Neural cell (in vitro differentiated cells): ENCODE measurements at regions not wholly inside any gene's neighbourhood (a gene's known extent, or its start where the extent isn't known, plus 50 kb on each side); places are given as distances from the start of the nearest gene placed in this dataset.

Experiments used
- H2AFZ ChIP-seq: fragments of 200-600, 300-800 bp; sonication (generic), shearing (Covaris generic); 2 replicates; pipeline ENCODE4 v1.6.0; 2014; ENCODE audit warnings: low read depth, mild to moderate bottlenecking, antibody characterized with exemption, low read length, moderate library complexity
- H3F3A ChIP-seq: fragments of 200-600 bp; shearing (Covaris generic); 2 replicates; pipeline ENCODE4 v1.6.1; 2016; ENCODE audit warnings: mild to moderate bottlenecking, moderate library complexity, mixed read lengths, antibody characterized with exemption, low read length; ENCODE audit not compliant: insufficient read depth, poor library complexity, severe bottlenecking
- H3K27ac ChIP-seq: fragments of 200-600, 300-800 bp; sonication (generic), shearing (Covaris generic); 2 replicates; pipeline ENCODE4 v1.5.1; 2014; ENCODE audit warnings: mild to moderate bottlenecking, low read length, moderate library complexity
- H3K27me3 ChIP-seq: fragments of 300-800, 200-600 bp; sonication (generic), shearing (Covaris generic); 2 replicates; pipeline ENCODE4 v1.6.0; 2014; ENCODE audit warnings: mild to moderate bottlenecking, low read depth, low read length, moderate library complexity; ENCODE audit not compliant: insufficient read depth
- H3K36me3 ChIP-seq: fragments of 300-800, 200-600 bp; sonication (generic), shearing (Covaris generic); 2 replicates; pipeline ENCODE4 v1.5.1; 2014; ENCODE audit warnings: mild to moderate bottlenecking, antibody characterized with exemption, low read length, moderate library complexity; ENCODE audit not compliant: insufficient read depth
- H3K4me2 ChIP-seq: fragments of 300-800, 200-600 bp; sonication (generic), shearing (Covaris generic); 2 replicates; pipeline ENCODE4 v1.6.0; 2014; ENCODE audit warnings: mild to moderate bottlenecking, low read length
- H3K4me3 ChIP-seq: fragments of 300-800, 200-600 bp; sonication (generic), shearing (Covaris generic); 2 replicates; pipeline ENCODE4 v1.5.1; 2014; ENCODE audit warnings: mild to moderate bottlenecking, low read length, moderate library complexity
- H3K79me2 ChIP-seq: fragments of 200-600 bp; shearing (Covaris generic); replicated peaks from 2 replicates; pipeline ENCODE4 v1.6.0; 2014; ENCODE audit warnings: mild to moderate bottlenecking, low read length, moderate library complexity; ENCODE audit not compliant: insufficient read depth
- H3K9ac ChIP-seq: fragments of 300-800, 200-600 bp; sonication (generic), shearing (Covaris generic); 2 replicates; pipeline ENCODE4 v1.6.1; 2016; ENCODE audit warnings: mild to moderate bottlenecking, low read length, mixed read lengths
- H3K9me2 ChIP-seq: fragments of 200-600 bp; shearing (Covaris generic); 2 replicates; pipeline ENCODE4 v1.6.1; 2016; ENCODE audit warnings: mild to moderate bottlenecking, low read length, mixed read lengths; ENCODE audit not compliant: insufficient read depth
- H3K9me3 ChIP-seq: fragments of 200-600, 300-800 bp; sonication (generic), shearing (Covaris generic); 2 replicates; pipeline ENCODE4 v1.6.1; 2016; ENCODE audit warnings: mild to moderate bottlenecking, mixed run types, low read length, moderate library complexity, mixed read lengths
- H4K20me1 ChIP-seq: fragments of 200-600 bp; shearing (Covaris generic); 2 replicates; pipeline ENCODE4 v1.6.1; 2016; ENCODE audit warnings: mild to moderate bottlenecking, mixed run types; ENCODE audit not compliant: insufficient read depth
- EP300 ChIP-seq: fragments of 450-650 bp; conservative IDR thresholded peaks from 2 replicates; pipeline ENCODE4 v1.6.1; 2014; ENCODE audit warnings: antibody characterized with exemption, mild to moderate bottlenecking, moderate library complexity; ENCODE audit not compliant: poor library complexity, severe bottlenecking
- EZH2 ChIP-seq: fragments of 200-600, 300-800 bp; shearing (Covaris generic), sonication (generic); IDR thresholded peaks from 2 replicates; pipeline ENCODE4 v1.6.1; 2014; ENCODE audit warnings: antibody characterized with exemption, low read length, borderline replicate concordance, mild to moderate bottlenecking; ENCODE audit not compliant: insufficient read depth, poor library complexity, severe bottlenecking
- MXI1 ChIP-seq: fragments of 450-650 bp; conservative IDR thresholded peaks from 2 replicates; pipeline ENCODE4 v1.6.1; 2014; ENCODE audit warnings: antibody characterized with exemption, mild to moderate bottlenecking; ENCODE audit not compliant: poor library complexity, severe bottlenecking
- POLR2AphosphoS5 ChIP-seq: IDR thresholded peaks from 2 replicates; pipeline ENCODE4 v1.6.1; 2012
- RAD21 ChIP-seq: fragments of 450-650 bp; conservative IDR thresholded peaks from 2 replicates; pipeline ENCODE4 v1.6.1; 2014; ENCODE audit warnings: antibody characterized with exemption, mild to moderate bottlenecking, moderate library complexity
- SMC3 ChIP-seq: fragments of 450-650 bp; conservative IDR thresholded peaks from 2 replicates; pipeline ENCODE4 v1.6.1; 2014; ENCODE audit warnings: antibody characterized with exemption, mild to moderate bottlenecking, moderate library complexity; ENCODE audit not compliant: poor library complexity
- TAF1 ChIP-seq: IDR thresholded peaks from 2 replicates; pipeline ENCODE4 v1.6.1; 2012; ENCODE audit warnings: low read depth
- TF ChIP-seq, protein P1 (sequence below): IDR thresholded peaks from 2 replicates; pipeline ENCODE4 v1.6.1; 2012; ENCODE audit warnings: borderline replicate concordance
- TF ChIP-seq, protein P2 (sequence below): fragments of 450-650 bp; IDR thresholded peaks from 2 replicates; pipeline ENCODE4 v1.5.1; 2014; ENCODE audit warnings: antibody characterized with exemption, mild to moderate bottlenecking, moderate library complexity; ENCODE audit not compliant: poor library complexity, severe bottlenecking

DNA sequence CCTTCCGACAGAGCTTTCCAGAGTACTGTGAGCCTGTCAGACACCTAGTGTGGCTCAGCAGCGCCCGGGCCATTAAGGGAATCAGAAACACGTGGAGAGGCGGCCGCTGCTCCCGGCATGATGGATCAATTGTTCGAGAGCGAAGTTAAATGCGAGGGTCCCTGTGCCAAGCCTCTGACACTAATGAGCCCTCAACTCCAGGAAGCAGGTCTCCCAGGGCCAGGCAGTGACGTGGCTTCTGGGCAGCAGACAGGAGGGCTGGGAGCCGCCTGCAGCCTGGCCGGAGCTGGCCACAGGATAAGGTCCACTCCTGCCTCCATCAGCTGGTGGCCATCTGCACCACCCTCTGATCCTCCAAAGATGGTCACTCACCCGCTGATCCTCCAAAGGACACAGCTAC is 67.5 kb upstream of the CLDN14 start:
- no peaks in the 10 kb centered on the region for H3F3A ChIP-seq
- H4K20me1 ChIP-seq = no peaks in the 10 kb centered on the region
- no peaks in the 10 kb centered on the region for H3K79me2 ChIP-seq
- TF ChIP-seq EZH2 (no peak), POLR2AphosphoS5 (no peak), MXI1 (no peak), EP300 (no peak), SMC3 (no peak), TAF1 (no peak), RAD21 (no peak)
- TF ChIP-seq, protein P1, sequence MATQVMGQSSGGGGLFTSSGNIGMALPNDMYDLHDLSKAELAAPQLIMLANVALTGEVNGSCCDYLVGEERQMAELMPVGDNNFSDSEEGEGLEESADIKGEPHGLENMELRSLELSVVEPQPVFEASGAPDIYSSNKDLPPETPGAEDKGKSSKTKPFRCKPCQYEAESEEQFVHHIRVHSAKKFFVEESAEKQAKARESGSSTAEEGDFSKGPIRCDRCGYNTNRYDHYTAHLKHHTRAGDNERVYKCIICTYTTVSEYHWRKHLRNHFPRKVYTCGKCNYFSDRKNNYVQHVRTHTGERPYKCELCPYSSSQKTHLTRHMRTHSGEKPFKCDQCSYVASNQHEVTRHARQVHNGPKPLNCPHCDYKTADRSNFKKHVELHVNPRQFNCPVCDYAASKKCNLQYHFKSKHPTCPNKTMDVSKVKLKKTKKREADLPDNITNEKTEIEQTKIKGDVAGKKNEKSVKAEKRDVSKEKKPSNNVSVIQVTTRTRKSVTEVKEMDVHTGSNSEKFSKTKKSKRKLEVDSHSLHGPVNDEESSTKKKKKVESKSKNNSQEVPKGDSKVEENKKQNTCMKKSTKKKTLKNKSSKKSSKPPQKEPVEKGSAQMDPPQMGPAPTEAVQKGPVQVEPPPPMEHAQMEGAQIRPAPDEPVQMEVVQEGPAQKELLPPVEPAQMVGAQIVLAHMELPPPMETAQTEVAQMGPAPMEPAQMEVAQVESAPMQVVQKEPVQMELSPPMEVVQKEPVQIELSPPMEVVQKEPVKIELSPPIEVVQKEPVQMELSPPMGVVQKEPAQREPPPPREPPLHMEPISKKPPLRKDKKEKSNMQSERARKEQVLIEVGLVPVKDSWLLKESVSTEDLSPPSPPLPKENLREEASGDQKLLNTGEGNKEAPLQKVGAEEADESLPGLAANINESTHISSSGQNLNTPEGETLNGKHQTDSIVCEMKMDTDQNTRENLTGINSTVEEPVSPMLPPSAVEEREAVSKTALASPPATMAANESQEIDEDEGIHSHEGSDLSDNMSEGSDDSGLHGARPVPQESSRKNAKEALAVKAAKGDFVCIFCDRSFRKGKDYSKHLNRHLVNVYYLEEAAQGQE = no peak
- TF ChIP-seq, protein P2, sequence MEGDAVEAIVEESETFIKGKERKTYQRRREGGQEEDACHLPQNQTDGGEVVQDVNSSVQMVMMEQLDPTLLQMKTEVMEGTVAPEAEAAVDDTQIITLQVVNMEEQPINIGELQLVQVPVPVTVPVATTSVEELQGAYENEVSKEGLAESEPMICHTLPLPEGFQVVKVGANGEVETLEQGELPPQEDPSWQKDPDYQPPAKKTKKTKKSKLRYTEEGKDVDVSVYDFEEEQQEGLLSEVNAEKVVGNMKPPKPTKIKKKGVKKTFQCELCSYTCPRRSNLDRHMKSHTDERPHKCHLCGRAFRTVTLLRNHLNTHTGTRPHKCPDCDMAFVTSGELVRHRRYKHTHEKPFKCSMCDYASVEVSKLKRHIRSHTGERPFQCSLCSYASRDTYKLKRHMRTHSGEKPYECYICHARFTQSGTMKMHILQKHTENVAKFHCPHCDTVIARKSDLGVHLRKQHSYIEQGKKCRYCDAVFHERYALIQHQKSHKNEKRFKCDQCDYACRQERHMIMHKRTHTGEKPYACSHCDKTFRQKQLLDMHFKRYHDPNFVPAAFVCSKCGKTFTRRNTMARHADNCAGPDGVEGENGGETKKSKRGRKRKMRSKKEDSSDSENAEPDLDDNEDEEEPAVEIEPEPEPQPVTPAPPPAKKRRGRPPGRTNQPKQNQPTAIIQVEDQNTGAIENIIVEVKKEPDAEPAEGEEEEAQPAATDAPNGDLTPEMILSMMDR = no peak
- no peaks in the 10 kb centered on the region for H3K9me3 ChIP-seq
- H3K4me2 ChIP-seq = no peak overlapping the region
- no peak overlapping the region for H3K4me3 ChIP-seq
- no peaks in the 10 kb centered on the region for H3K27me3 ChIP-seq
- no peak overlapping the region for H3K27ac ChIP-seq
- H3K9me2 ChIP-seq = no peaks in the 10 kb centered on the region
- no peak overlapping the region for H2AFZ ChIP-seq
- H3K36me3 ChIP-seq = no peaks in the 10 kb centered on the region
- no peak overlapping the region for H3K9ac ChIP-seq

DNA sequence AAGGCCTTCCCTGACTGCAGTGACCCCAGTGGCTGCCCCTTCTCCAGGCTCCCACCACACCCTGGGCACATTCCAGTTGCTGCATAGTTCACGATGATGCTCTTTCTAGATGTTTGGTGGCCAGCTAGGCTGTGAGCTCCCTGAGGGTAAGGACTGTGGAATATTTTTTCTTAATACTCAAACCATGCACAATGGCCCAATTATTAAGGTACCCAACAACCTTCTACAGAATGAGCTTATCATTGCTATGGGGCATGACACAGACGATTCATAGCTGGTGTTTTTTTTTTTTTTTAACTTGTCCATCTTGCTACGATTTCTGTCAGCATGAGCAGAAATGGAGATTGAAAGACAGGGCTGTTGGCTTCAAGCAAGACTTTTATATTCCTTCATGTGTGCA is 68.9 kb upstream of the CLDN14 start:
- no peaks in the 10 kb centered on the region for H4K20me1 ChIP-seq
- no peak overlapping the region for H3K4me3 ChIP-seq
- no peaks in the 10 kb centered on the region for H3K27me3 ChIP-seq
- H3K27ac ChIP-seq = no peak overlapping the region
- H3K9me2 ChIP-seq = no peaks in the 10 kb centered on the region
- no peak overlapping the region for H2AFZ ChIP-seq
- H3K36me3 ChIP-seq = no peaks in the 10 kb centered on the region
- H3K4me2 ChIP-seq = no peak overlapping the region
- no peak for TF ChIP-seq SMC3
- no peak for TF ChIP-seq POLR2AphosphoS5
- TF ChIP-seq, protein P1 = no peak
- TF ChIP-seq TAF1 = no peak
- TF ChIP-seq RAD21 = no peak
- TF ChIP-seq EP300 = no peak
- TF ChIP-seq EZH2 = no peak
- TF ChIP-seq MXI1 = no peak
- TF ChIP-seq, protein P2 = no peak
- H3F3A ChIP-seq = no peaks in the 10 kb centered on the region
- no peaks in the 10 kb centered on the region for H3K79me2 ChIP-seq
- H3K9me3 ChIP-seq = no peaks in the 10 kb centered on the region
- H3K9ac ChIP-seq = no peak overlapping the region
